NCI-H2196 (cell line): ENCODE measurements at regions not wholly inside any gene's neighbourhood (a gene's known extent, or its start where the extent isn't known, plus 50 kb on each side); places are given as distances from the start of the nearest gene placed in this dataset.

ENCODE experiments used
- DNase-seq: peaks from one replicate; lab custom pipeline; 2025; ENCODE audit not compliant: unreplicated experiment; lab: John Stamatoyannopoulos, UW

DNA sequence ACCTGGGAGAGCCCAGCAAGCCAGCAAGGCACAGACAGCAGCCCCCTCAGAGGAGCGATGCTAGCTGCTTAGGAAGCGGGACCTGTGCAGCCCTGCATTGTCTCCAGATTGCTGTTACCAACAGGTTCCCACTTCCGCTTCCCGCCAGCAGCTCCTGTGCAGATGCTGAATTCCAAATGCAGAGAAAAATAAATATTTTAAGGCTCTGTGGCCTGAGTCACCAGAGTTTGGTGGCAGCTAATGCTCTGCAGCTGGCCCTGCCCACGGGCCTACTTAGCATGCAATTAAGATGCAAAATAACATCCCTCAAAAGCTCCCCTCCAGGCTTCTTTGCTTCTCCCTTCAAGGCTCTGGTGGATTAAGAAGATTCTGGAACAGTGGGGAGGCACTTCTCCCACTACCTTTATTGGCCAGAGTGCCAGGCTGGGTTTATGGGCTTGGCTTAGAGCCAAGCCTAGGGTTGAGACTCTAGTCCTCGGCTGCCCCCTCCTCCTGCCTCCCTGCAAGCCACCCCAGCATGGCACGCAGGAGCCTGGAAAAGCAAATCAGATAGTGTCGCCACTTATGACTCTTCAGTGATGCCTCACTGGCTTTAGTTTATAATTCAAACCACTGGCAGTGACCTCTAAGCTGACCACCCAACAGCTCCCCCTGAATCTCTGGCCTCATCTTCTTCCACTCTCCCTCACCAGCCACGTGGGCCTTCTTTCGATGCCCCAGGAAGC, 207.1 kb upstream of the ZC3H12A start:
- DNase-seq: no peak

DNA sequence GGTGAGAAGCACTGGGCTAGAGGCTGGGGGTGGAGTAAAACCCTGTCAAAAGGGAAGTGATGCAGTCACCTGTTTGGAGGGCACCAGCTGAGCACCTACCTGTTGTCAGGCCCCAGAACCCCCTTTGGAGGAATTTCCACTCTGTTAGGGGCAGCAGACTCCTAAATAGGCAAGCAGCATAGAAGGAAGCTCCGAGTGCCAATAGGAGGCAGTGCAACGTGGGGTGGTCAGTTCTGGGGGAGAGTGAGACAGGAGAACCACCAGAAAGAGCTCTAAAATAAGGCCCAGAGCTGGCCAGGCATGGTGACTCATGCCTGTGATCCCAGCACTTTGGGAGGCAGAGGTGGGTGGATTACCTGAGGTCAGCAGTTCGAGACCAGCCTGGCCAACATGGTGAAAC, 203.7 kb upstream of the ZC3H12A start:
- no peak for DNase-seq

DNA sequence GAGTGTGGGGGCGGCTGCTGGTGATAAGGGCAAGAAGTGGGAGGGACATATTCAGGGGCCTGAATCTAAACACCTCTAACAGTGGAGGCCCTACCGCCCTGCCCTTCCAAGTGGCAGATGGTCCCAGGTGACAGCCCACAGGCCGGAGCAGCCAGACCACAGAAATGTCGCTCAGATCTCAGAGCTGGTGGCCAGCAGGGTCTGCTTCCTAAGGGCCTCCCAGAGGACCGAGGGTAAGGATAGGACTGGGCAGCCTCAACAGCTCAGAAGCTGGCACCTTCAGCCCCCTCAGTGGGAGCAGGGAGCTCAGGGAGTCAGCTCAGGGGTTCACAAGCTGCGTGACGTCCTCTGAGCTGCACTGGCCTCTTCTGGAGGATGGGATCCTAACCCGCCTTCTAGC, 201.8 kb upstream of the ZC3H12A start:
- no peak for DNase-seq

DNA sequence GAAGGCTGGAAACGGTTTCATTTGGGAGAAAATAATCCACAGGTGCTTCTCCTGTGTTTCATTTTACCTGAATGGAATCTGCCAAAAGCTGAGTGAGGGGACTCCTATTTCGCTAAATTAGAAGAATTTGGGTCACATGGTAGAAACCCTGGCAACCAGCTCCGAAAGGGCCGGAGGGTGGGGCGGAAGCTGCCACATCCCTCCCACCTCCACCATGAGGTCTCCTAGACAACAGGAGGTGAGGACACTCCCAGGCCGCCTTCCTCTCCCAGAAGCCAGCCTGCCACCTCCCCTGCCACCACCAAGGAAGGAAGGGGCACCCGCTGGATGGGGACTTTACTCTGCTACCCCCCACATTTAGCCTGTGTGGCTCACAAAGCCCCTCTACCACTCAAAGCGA, 199.9 kb upstream of the ZC3H12A start:
- DNase-seq: peak; percentile 35

DNA sequence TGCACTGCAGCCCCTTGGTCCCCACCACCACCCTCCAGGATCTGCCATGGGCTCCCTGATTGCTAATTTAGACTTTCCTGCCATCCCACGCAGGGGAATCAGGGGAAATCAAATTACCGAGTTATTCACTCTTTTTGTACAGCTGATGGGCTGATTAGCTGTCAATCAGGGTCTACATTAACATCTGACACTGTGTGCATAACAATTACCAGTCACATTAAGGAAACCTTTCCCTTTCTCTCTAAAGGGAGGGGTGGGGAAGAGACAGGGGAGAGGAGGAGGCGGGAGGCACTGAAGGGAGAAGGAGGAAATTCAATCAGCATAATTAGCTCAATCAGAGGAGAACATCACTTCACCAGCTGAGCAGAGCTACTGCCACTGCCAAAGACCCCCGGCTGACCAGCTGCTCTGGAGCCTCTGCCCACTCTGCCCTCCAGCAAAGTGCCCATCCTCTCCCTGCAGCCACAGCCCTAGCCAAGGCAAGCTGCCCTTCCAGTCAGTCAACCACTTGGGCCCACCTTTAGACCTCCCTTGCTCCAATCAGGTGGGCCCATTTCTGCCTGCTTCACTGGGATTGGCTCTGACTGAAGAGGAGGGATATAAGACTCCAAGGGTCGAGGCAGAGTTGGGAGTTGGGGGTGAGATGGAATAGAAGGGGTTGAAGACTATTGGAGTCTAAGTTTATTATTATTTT, 199.3 kb upstream of the ZC3H12A start:
- DNase-seq: peak; percentile 22

DNA sequence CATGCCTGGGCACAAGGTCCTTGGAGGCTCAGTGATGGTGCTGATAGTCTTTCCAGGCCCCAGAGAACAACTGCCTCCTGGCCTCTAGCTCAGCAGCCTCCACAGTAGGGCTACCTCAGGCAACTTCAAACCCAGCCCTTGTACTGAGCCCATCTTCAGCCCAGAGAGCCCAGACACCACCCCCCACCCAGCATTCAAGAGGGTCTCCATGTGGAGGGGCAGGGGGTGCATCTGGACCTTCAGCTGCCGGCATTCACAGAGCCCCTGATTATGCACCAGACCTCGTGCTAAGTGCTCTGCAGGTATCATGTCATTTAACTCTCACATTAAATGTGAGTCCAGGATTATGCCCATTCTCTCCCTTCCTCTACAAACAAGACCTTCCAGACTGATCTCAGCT, 197.0 kb upstream of the ZC3H12A start:
- DNase-seq: no peak

DNA sequence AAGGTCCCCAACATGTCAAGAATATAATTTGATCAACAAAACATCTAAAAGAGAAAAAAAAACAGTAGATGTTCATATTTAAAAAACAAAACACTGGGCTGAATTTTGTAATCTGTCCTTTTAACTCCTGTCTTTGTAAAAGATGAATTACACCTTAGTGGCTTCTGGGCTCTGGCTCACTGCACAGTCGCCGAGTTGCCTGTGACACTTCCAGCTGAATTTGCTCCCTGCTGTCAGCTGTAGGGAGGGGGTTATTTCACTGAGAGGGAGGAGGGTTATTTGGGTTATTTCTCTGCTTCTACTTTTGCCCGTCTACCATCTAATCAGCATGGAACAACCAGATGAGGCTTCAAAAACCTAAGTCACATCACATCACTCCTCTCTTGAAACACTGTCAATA, 193.0 kb upstream of the ZC3H12A start:
- DNase-seq: no peak

DNA sequence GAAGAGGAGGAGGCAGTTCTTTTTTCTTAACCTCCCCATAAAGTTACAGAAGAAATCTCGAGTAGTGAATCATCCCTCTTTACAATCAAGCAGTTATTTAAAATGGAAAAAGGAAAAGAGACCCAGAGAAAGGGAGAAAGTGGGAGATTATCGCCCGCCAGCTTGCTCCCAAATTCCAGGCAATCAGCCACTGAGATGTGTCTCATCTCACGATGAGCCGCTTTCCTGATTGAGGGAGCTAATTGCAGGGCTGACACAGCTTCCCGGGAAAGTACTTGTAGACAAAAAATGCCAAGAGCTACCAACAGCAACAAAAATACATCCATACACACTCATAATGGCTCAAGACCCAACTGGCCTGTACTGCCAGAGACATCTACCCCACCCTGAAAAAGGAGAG, 191.6 kb upstream of the ZC3H12A start:
- DNase-seq: no peak

DNA sequence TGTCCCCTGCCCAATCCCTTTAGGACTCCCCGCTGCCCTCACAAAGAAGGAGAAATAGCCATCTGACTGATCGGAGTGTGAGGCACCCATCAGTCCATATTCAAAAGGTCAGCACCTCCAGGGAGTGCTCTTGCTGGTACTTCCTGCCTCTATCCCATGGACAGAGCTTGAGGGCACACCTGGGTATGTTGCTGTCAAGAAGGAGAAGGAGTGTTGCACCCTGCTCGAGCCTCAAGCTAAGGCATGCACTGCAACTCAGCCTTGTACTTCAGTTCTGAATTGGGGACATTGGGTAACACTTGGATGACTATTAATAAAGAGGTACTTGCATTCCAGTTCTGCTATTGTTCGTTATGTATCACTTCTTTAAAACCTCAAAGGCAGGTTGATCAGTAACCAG, 190.3 kb upstream of the ZC3H12A start:
- no peak for DNase-seq

DNA sequence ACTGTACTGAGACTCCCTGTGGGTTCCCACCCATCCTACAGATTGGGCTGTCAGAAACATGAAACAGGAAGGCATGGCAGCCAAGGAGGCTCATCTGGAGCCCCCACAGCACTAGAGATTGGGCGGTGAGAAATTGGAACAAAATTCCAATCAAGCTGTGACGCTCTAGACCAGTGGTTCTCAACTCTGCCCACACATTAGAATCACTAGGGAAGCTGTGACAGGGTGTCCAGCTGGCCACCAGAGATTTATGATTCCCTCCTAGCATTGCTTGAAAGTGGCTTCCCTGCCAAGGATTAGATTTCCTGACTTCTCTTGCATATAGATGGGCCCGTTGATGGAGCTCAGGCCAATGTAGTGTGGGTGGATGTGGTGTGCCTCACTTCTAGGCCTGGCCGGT, 187.5 kb upstream of the ZC3H12A start:
- no peak for DNase-seq

DNA sequence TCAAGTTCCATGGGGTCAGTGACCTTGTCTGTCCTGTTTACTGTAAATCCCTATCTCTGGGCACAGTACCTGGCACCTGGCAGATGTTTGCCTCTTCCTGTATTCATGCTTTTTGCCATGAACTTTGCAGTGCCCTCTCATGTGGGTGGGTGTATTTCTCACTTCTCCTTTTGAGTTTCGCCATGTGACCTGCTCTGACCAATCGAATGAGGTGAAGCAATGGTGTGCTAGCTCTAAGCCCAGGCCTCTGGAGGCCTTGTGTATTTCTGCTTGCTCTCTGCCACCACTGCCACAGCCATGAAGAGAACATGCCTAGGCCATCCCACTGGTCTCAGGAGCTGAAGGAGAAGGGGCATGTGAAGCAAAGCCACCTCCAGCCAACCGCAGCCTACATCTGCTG, 185.5 kb upstream of the ZC3H12A start:
- no peak for DNase-seq

DNA sequence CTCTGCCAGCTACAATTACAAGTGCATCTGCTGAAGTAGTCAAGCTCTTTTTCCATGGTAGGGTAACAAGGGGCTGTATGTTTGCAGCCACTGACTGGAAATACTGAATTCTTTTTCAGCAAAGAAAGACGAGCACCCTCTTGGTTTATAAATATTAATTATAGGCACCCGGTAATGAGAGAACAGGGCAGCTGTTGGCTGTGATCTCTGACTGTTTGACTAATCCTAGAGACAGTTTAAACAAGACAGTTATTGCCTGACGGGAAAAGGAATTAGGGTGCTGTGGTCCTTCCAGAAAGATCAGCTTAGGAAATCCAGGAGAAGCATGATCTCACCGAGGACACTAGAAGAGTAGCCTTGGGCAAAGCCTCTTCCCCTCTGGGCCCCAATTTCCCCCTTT, 183.7 kb upstream of the ZC3H12A start:
- peak; percentile 36 for DNase-seq

DNA sequence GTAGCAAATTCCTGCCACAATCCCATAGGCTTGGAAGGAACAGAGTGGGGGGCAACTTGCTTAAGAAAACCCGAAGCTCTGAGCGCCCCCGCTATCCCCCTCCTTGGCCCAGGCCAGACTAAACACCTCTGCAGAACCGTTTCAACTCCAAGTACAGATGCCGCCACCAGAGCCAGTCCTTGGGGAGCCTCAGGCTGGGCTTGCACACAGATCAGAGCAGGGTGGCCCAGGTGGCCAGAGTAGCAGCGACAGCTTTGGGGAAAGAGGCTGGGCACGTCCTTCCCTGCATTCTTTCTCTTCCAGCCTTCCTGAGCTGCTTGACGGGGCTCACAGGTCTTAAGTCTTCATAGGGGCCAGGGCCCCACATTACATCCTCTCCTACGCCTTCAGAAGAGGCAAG, 181.6 kb upstream of the ZC3H12A start:
- no peak for DNase-seq

DNA sequence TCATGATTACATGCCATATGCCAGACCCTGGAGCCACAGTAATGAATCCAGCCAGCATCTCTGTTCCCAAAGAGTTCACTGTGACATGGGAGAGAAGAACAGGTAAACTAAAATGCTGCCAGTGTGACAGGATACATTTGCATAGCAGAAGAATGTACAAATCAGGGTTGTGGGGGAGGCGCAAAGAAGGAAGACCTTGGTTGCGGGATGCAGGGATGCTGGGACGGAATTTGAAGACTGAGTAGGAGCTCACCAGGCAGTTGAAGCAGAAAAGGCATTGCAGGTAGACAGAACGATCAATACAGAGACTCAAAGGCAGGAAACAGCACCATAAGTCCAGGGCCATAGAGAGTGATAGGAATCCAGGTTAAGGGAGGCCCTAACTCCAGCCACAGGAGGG, 180.3 kb upstream of the ZC3H12A start:
- DNase-seq: no peak

DNA sequence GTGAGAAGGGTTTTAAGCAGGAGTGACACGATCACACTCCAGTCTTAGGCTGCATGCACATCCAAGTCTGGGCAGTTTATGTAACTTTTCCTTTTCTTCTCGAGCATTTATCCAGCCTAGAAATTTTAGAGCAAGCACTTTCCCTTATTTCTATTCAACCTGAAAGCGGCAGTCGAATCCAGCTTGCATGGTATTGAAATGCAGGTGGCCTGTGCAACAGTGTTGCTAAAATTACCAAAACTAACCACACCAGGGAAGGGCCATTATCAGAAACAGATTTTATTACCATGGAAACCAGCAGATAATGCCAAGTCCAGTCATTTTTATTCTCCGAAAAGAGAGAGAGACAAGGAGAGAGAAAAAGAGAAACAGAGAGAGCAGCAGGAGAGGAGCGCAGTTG, 179.9 kb upstream of the ZC3H12A start:
- DNase-seq: no peak

DNA sequence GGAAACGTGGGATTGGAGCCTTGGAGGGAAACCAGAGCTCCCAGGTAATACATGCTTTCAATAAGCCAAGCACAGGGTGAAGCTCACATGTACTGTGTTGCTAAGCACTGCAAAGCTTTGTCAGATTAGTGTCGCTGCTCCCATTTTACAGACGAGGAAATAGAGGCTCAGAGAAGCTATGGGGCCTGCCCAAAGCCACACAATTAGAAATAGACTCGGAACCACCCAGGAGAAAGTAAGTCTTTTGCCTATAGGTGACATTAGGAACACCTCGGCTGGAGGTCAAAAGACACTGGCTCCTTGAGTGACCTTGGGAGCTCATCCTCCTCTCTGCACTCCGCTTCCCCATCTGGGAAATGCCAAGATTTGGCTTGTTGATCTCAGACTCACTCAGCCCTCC, 175.6 kb upstream of the ZC3H12A start:
- DNase-seq: no peak

DNA sequence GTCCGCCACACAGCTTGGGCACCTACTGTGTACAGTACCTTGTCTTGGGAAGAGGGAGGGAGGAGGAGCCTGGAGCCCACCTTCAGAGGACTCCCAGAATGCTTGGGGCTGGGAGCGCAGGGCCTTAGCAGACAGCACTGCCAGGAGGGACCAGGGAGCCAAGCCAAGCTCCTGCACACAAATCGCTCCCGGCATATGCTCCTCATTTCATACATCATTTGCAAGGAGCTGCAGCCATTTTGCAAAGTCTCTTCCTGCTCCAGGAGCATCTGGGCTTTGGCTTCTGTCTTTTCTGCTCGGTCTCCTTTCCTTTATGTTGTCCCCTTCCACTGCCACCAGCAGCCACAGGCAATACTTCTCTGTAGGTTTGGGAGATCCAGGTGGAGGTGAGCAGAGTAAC, 175.2 kb upstream of the ZC3H12A start:
- DNase-seq: no peak

DNA sequence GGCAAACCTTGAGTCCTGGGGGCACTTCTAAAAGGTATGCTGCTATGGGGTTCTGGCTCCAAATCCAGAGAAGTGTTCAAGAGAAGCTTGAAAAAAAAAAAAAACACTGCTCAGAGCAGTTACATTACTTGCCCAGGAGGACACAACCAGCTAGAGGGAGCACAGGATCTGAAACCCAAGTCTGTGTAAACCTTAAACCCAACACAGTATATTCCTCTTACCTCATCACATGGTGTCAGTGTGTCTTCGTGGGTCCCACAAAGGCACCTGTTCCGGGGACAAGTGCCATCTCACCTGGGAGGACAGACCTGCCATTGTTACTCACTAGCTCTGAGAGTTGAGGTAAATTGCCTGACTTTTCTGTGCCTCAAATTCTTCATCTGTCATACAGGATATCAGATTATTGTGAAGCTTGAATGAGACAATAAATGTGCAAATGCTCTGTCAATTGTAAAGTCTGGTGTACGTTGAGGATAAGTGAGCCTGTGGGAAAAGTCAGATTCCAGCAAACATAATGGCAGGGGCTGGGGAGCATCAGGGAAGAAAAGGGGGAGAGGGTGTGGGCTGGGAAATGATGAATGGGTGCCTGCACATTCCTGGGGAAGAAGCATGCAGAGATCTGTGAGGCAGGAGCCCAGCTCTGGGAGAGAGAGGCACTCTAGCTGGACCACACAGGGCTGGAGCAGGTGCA, 170.4 kb upstream of the ZC3H12A start:
- peak; percentile 22 for DNase-seq

DNA sequence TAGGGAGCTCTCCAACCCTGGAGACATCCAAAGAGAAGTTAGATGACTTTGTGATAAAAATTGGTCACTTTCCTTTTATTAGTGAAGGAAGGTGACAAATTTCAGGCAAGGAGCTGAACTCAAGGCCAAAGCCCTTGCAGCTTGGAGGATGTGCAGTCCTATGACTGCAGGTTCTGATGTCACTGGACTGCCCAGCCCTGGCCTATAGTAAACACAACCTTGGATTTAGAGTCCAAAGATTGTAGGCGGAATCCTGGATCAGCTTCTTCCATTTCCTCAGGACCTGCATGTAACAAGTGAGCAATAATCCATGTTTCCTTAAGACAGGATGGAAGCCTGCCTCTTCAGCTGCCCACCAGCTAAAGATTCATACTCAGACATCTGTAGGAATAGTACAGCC, 169.3 kb upstream of the ZC3H12A start:
- DNase-seq: no peak

DNA sequence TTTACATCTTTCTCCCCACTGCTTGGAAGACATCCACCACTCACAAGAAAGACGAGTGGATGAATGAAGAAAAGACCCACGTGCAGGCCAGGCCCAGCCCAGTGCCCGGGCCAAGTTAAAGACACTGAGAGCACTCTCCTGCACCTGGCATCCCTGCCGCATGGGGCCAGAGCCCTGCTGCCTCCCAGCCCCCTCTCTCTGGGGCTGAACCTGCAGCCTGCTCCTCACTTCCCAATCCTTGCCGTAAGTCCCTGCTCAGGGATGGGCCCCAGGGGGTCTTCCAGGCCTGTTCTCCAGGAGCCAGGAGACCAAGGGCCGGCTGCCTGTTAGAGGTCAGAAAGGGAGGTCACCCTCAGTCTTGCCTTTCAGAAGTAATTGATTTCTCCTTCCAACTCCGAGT, 168.5 kb upstream of the ZC3H12A start:
- peak; percentile 59 for DNase-seq

DNA sequence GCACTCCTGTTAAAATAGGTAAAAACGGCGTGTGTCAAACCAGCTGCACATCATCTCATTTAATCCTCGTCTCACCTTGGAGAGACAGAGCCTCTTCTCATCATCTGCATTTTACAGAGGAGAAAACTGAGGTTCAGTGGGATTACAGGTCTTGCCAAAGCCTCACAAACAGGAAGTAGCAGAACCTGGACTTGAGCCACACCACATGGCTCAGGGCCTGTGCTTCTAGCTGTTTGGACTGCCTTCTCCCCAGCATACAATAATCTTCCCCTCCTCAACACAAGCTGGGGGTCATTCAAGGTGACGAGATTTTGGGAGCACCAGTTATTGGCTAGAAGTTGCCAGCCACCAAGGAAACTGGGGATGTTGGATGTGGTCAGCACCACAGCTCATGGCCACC, 167.9 kb upstream of the ZC3H12A start:
- peak; percentile 54 for DNase-seq

DNA sequence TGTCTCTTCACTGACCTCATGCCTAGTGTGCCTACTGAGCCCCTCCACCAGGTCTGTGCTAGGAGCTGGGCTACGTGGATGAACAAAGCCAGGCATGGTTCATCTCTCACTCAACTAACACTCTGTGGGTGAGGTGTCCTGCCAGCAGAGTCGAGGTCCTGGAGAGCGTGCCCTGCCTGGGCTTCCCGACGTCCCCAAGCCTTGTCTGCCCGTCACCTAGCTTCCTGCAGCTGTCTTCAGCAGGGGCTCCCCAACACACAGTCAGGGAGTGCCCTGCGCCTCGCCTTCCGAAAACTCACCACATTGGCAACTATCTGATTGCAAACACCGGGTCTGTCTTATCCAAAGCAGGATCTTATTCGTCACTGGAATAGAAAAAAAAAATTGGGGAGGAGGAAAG, 167.5 kb upstream of the ZC3H12A start:
- no peak for DNase-seq
